Breast epithelium (tissue), 4 donors: ENCODE measurements at regions not wholly inside any gene's neighbourhood (a gene's known extent, or its start where the extent isn't known, plus 50 kb on each side); places are given as distances from the start of the nearest gene placed in this dataset.
A peak's percentile ranks its signal among the peaks of the same experiment; 100 is the strongest.
"Not testable (repeated sequence)": the region's sequence is repeated elsewhere in the genome, so short reads cannot be mapped to it uniquely, and the experiment has no call there.

ENCODE experiments used
- DNase-seq, 2 donors: peaks; one replicate each; pipeline ENCODE4 v3.0.0-alpha.2; 2019; ENCODE audit warnings: low spot score in 2 of 2
- H3K27ac ChIP-seq, 2 donors: fragments of 200-600 bp; sonication (generic) in 1 of 2; one replicate each; pipeline ENCODE4 v1.5.1; 2016 to 2019; ENCODE audit warnings: mild to moderate bottlenecking in 1 of 2
- H3K27me3 ChIP-seq, 2 donors: fragments of 200-600 bp; sonication (generic) in 1 of 2; one replicate each; pipeline versions ENCODE4 v1.5.1 to v1.6.0; 2017 to 2019; ENCODE audit warnings: control low read depth in 1 of 2, mild to moderate bottlenecking in 1 of 2
- H3K36me3 ChIP-seq: fragments of 200-600 bp; one replicate; pipeline ENCODE4 v1.5.1; 2019
- H3K4me1 ChIP-seq, 2 donors: fragments of 200-600 bp; sonication (generic); one replicate each; pipeline ENCODE4 v1.5.1; 2016 to 2019; ENCODE audit warnings: control low read depth in 1 of 2
- H3K4me3 ChIP-seq, 3 donors: fragments of 200-600 bp; sonication (generic); 1 replicate in 2 of 3; 2 replicates in 1 of 3; pipeline ENCODE4 v1.5.1; 2016 to 2019; ENCODE audit warnings: mild to moderate bottlenecking in 3 of 3, moderate library complexity in 2 of 3
- H3K9me3 ChIP-seq, 2 donors: fragments of 200-600 bp; sonication (generic) in 1 of 2; one replicate each; pipeline ENCODE4 v1.5.1; 2016 to 2019; ENCODE audit warnings: control low read depth in 1 of 2
- CTCF ChIP-seq, 3 donors: fragments of 450-650 bp; IDR thresholded peaks; one replicate each; pipeline ENCODE4 v1.5.1; 2016 to 2017; ENCODE audit warnings: antibody characterized with exemption in 3 of 3, mild to moderate bottlenecking in 3 of 3, moderate library complexity in 3 of 3
- POLR2A ChIP-seq: fragments of 450-650 bp; IDR thresholded peaks from one replicate; pipeline ENCODE4 v1.6.1; 2016; ENCODE audit warnings: antibody characterized with exemption, mild to moderate bottlenecking, moderate library complexity
- POLR2AphosphoS5 ChIP-seq, 3 donors: sonication (generic); formaldehyde crosslinking; IDR thresholded peaks; one replicate each; pipeline ENCODE4 v1.6.1; 2017; ENCODE audit warnings: antibody characterized with exemption in 3 of 3
- intact Hi-C: fragments of 100-400 bp; cut with DNase I; formaldehyde crosslinking; loops from one replicate; pipeline ENCODE4 v1.15.1; 2023; ENCODE audit warnings: low total_unique reads

- intact Hi-C loops, result no loop called here
- no peaks in the 10 kb centered on the region for H3K27me3 ChIP-seq
- no peaks in the 10 kb centered on the region for H3K9me3 ChIP-seq
- H3K4me3 ChIP-seq, result no peak overlapping the region
- no peak for DNase-seq
- TF ChIP-seq CTCF (IDR thresholded peaks at IDR 0.05) (no peak), POLR2AphosphoS5 (IDR thresholded peaks at IDR 0.05) (no peak), POLR2A (no peak)
- H3K36me3 ChIP-seq, result no peaks in the 10 kb centered on the region
- no peaks in the 10 kb centered on the region for H3K4me1 ChIP-seq
- no peak overlapping the region for H3K27ac ChIP-seq
Observed at GRCh38 chr14:28630100-28630499, 136.5 kb upstream of the FOXG1 start.

- no peak overlapping the region for H3K27ac ChIP-seq
- no peaks in the 10 kb centered on the region for H3K27me3 ChIP-seq
- H3K4me3 ChIP-seq, result no peak overlapping the region
- H3K36me3 ChIP-seq, result no peaks in the 10 kb centered on the region
- TF ChIP-seq POLR2A (no peak), POLR2AphosphoS5 (IDR thresholded peaks at IDR 0.05) (no peak), CTCF (IDR thresholded peaks at IDR 0.05) (peak in 1 of 3 donors; percentile 41)
- H3K9me3 ChIP-seq, result no peaks in the 10 kb centered on the region
- intact Hi-C loops, result no loop called here
- H3K4me1 ChIP-seq, result no peaks in the 10 kb centered on the region
- DNase-seq, result no peak
Observed at GRCh38 chr14:28635387-28635786, 131.2 kb upstream of the FOXG1 start.

GRCh38 chr14:28635816-28636215 lies 130.8 kb upstream of the FOXG1 start:
- H3K27ac ChIP-seq, DNase-seq, H3K36me3 ChIP-seq, intact Hi-C loops, H3K27me3 ChIP-seq, H3K9me3 ChIP-seq, H3K4me1 ChIP-seq, H3K4me3 ChIP-seq: not testable (repeated sequence)

- H3K4me3 ChIP-seq, H3K27ac ChIP-seq, H3K9me3 ChIP-seq, H3K36me3 ChIP-seq, DNase-seq, H3K4me1 ChIP-seq, H3K27me3 ChIP-seq, intact Hi-C loops: not testable (repeated sequence)
Observed at GRCh38 chr14:28641189-28641588, 125.4 kb upstream of the FOXG1 start.

- no peaks in the 10 kb centered on the region for H3K4me1 ChIP-seq
- H3K36me3 ChIP-seq, result no peaks in the 10 kb centered on the region
- no peak for TF ChIP-seq POLR2AphosphoS5 (IDR thresholded peaks at IDR 0.05)
- no peak for TF ChIP-seq POLR2A
- no peak for TF ChIP-seq CTCF (IDR thresholded peaks at IDR 0.05)
- DNase-seq, result no peak
- H3K4me3 ChIP-seq, result no peak overlapping the region
- no peaks in the 10 kb centered on the region for H3K27me3 ChIP-seq
- H3K27ac ChIP-seq, result no peak overlapping the region
- intact Hi-C loops, result no loop called here
- no peaks in the 10 kb centered on the region for H3K9me3 ChIP-seq
Observed at GRCh38 chr14:28651148-28651547, 115.4 kb upstream of the FOXG1 start.

GRCh38 chr14:28652782-28653181 lies 113.8 kb upstream of the FOXG1 start:
- intact Hi-C loops, result no loop called here
- TF ChIP-seq CTCF (IDR thresholded peaks at IDR 0.05) (no peak), POLR2AphosphoS5 (IDR thresholded peaks at IDR 0.05) (no peak), POLR2A (no peak)

More at GRCh38 chr14:28652782-28653181, 113.8 kb upstream of the FOXG1 start:
- H3K27ac ChIP-seq, result no peak overlapping the region
- H3K36me3 ChIP-seq, result no peaks in the 10 kb centered on the region
- no peak overlapping the region for H3K4me3 ChIP-seq
- H3K27me3 ChIP-seq, result no peaks in the 10 kb centered on the region
- H3K4me1 ChIP-seq, result no peaks in the 10 kb centered on the region
- no peak for DNase-seq
- no peaks in the 10 kb centered on the region for H3K9me3 ChIP-seq
